ENCODE measurements at regions not wholly inside any gene's neighbourhood (a gene's known extent, or its start where the extent isn't known, plus 50 kb on each side); places are given as distances from the start of the nearest gene placed in this dataset.

DNA sequence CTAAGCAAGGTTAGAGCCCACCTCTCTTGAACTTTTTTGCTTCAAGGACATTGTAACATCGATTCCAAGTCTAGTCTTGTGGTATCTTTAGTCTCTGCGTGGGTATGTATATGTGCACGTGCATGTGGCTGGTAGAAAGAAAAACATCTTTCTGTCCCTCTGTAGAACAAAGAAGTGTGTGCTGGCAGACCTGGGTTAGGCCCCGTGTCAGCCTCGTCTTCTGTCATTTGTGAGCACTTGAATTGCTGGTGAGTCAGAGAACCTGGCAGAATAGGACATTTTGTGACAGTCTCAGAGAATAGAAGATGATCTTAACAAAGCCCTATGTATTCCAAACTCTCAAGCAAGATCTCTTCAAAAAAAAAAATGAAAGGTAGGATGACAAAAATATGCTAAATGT, 102.2 kb upstream of the ATP10A start:
- TF ChIP-seq CTCF (IDR thresholded peaks at IDR 0.05; ENCODE audit: poor library complexity, severe bottlenecking) (no peak), REST (IDR thresholded peaks at IDR 0.05; ENCODE audit: borderline replicate concordance) (no peak), MXI1 (conservative IDR thresholded peaks at IDR 0.05; ENCODE audit: poor library complexity, severe bottlenecking) (no peak), POLR2AphosphoS5 (IDR thresholded peaks at IDR 0.05) (no peak), RAD21 (conservative IDR thresholded peaks at IDR 0.05) (no peak), EZH2 (IDR thresholded peaks at IDR 0.05; ENCODE audit: borderline replicate concordance, insufficient read depth, low read length, poor library complexity, severe bottlenecking) (no peak), EP300 (conservative IDR thresholded peaks at IDR 0.05; ENCODE audit: poor library complexity, severe bottlenecking) (no peak)

Data from neural cell (in vitro differentiated cells).